ENCODE measurements at regions not wholly inside any gene's neighbourhood (a gene's known extent, or its start where the extent isn't known, plus 50 kb on each side); places are given as distances from the start of the nearest gene placed in this dataset.

GRCh38 chr13:54592201-54592600, 1563.6 kb downstream of the OLFM4 start:
- no peak for DNase-seq
- Histone ChIP-seq H3K4me3 (ENCODE audit: low read depth, low read length) (no peak overlapping the region), H3K27me3 (no peaks in the 10 kb centered on the region), H3K4me1 (no peaks in the 10 kb centered on the region), H3K36me3 (no peaks in the 10 kb centered on the region), H3K9me3 (no peaks in the 10 kb centered on the region)
- no peak for TF ChIP-seq CTCF (IDR thresholded peaks at IDR 0.05; ENCODE audit: low read depth, low read length)

- no peaks in the 10 kb centered on the region for H3K27me3 ChIP-seq
- TF ChIP-seq CTCF (IDR thresholded peaks at IDR 0.05; ENCODE audit: low read depth, low read length): no peak
- H3K4me3 ChIP-seq (ENCODE audit: low read depth, low read length): no peak overlapping the region
- H3K36me3 ChIP-seq: no peaks in the 10 kb centered on the region
- H3K9me3 ChIP-seq: no peaks in the 10 kb centered on the region
- no peak for DNase-seq
- H3K4me1 ChIP-seq: no peaks in the 10 kb centered on the region
Observed at GRCh38 chr13:54593504-54593903, 1564.9 kb downstream of the OLFM4 start.

GRCh38 chr13:54597540-54598088, 1569.0 kb downstream of the OLFM4 start:
- DNase-seq: no peak
- no peak overlapping the region for H3K4me3 ChIP-seq (ENCODE audit: low read depth, low read length)
- no peak for TF ChIP-seq CTCF (IDR thresholded peaks at IDR 0.05; ENCODE audit: low read depth, low read length)

GRCh38 chr13:54599413-54599812, 1570.8 kb downstream of the OLFM4 start:
- Histone ChIP-seq H3K9me3 (no peaks in the 10 kb centered on the region), H3K4me3 (ENCODE audit: low read depth, low read length) (no peak overlapping the region), H3K36me3 (no peaks in the 10 kb centered on the region), H3K27me3 (no peaks in the 10 kb centered on the region), H3K4me1 (no peaks in the 10 kb centered on the region)
- DNase-seq: no peak
- TF ChIP-seq CTCF (IDR thresholded peaks at IDR 0.05; ENCODE audit: low read depth, low read length): no peak

More at GRCh38 chr13:54597540-54598088, 1569.0 kb downstream of the OLFM4 start:
- Histone ChIP-seq H3K4me1 (no peaks in the 10 kb centered on the region), H3K27me3 (no peaks in the 10 kb centered on the region), H3K9me3 (no peaks in the 10 kb centered on the region), H3K36me3 (no peaks in the 10 kb centered on the region)

- DNase-seq: no peak
- Histone ChIP-seq H3K36me3 (no peaks in the 10 kb centered on the region), H3K4me3 (ENCODE audit: low read depth, low read length) (no peak overlapping the region), H3K9me3 (no peaks in the 10 kb centered on the region), H3K4me1 (no peaks in the 10 kb centered on the region), H3K27me3 (no peaks in the 10 kb centered on the region)
- no peak for TF ChIP-seq CTCF (IDR thresholded peaks at IDR 0.05; ENCODE audit: low read depth, low read length)
Observed at GRCh38 chr13:54606944-54607343, 1578.3 kb downstream of the OLFM4 start.

- no peak for DNase-seq
- no peaks in the 10 kb centered on the region for H3K9me3 ChIP-seq
- no peaks in the 10 kb centered on the region for H3K4me1 ChIP-seq
- TF ChIP-seq CTCF (IDR thresholded peaks at IDR 0.05; ENCODE audit: low read depth, low read length): no peak
- H3K4me3 ChIP-seq (ENCODE audit: low read depth, low read length): no peak overlapping the region
- H3K36me3 ChIP-seq: no peaks in the 10 kb centered on the region
- no peaks in the 10 kb centered on the region for H3K27me3 ChIP-seq
Observed at GRCh38 chr13:54607421-54607820, 1578.8 kb downstream of the OLFM4 start.
